NCI-H2196 treated with DMSO at 0.1 percent for 48 hours (cell line): ENCODE measurements at regions not wholly inside any gene's neighbourhood (a gene's known extent, or its start where the extent isn't known, plus 50 kb on each side); places are given as distances from the start of the nearest gene placed in this dataset.

ENCODE experiments used
- DNase-seq: peaks from one replicate; lab custom pipeline; 2025; ENCODE audit not compliant: unreplicated experiment; lab: John Stamatoyannopoulos, UW

- DNase-seq, result no peak
Observed at GRCh38 chr10:4733150-4733842, 92.7 kb upstream of the AKR1E2 start.

GRCh38 chr10:4730998-4731397 is 95.0 kb upstream of the AKR1E2 start:
- DNase-seq, result no peak

GRCh38 chr10:4725917-4726606 is 99.9 kb upstream of the AKR1E2 start:
- DNase-seq, result no peak

GRCh38 chr10:4723860-4724259 is 102.1 kb upstream of the AKR1E2 start:
- no peak for DNase-seq

GRCh38 chr10:4721999-4722753 is 103.8 kb upstream of the AKR1E2 start:
- DNase-seq, result no peak

GRCh38 chr10:4720463-4720862 is 105.5 kb upstream of the AKR1E2 start:
- DNase-seq, result no peak

- no peak for DNase-seq
Observed at GRCh38 chr10:4719671-4720070, 106.3 kb upstream of the AKR1E2 start.

GRCh38 chr10:4719036-4719435 is 107.0 kb upstream of the AKR1E2 start:
- no peak for DNase-seq

GRCh38 chr10:4718544-4718943 is 107.5 kb upstream of the AKR1E2 start:
- DNase-seq, result no peak

GRCh38 chr10:4717670-4718069 is 108.3 kb upstream of the AKR1E2 start:
- DNase-seq, result no peak

GRCh38 chr10:4710858-4711257 is 115.1 kb upstream of the AKR1E2 start:
- no peak for DNase-seq

GRCh38 chr10:4708123-4708759 is 117.8 kb upstream of the AKR1E2 start:
- no peak for DNase-seq

GRCh38 chr10:4707221-4707620 is 118.8 kb upstream of the AKR1E2 start:
- DNase-seq, result no peak

- DNase-seq, result peak; percentile 27
Observed at GRCh38 chr10:4704034-4704545, 121.9 kb upstream of the AKR1E2 start.

GRCh38 chr10:4701016-4701415 is 125.0 kb upstream of the AKR1E2 start:
- no peak for DNase-seq

- DNase-seq, result no peak
Observed at GRCh38 chr10:4699950-4700730, 125.9 kb upstream of the AKR1E2 start.

GRCh38 chr10:4698075-4698474 is 127.9 kb upstream of the AKR1E2 start:
- DNase-seq, result no peak

- DNase-seq, result no peak
Observed at GRCh38 chr10:4696186-4696585, 129.8 kb upstream of the AKR1E2 start.

GRCh38 chr10:4693967-4694366 is 132.0 kb upstream of the AKR1E2 start:
- DNase-seq, result no peak

- no peak for DNase-seq
Observed at GRCh38 chr10:4692206-4692605, 133.8 kb upstream of the AKR1E2 start.

GRCh38 chr10:4691776-4692175 is 134.2 kb upstream of the AKR1E2 start:
- DNase-seq, result no peak
